HS-27A (cell line): ENCODE measurements at regions not wholly inside any gene's neighbourhood (a gene's known extent, or its start where the extent isn't known, plus 50 kb on each side); places are given as distances from the start of the nearest gene placed in this dataset.
A peak's percentile ranks its signal among the peaks of the same experiment; 100 is the strongest.

ENCODE experiments used
- DNase-seq: peaks from one replicate; pipeline ENCODE4 v3.0.0-alpha.2; 2012; ENCODE audit warnings: low read depth, missing footprints

- DNase-seq = no peak
Measured at GRCh38 chr3:83092521-83093221, 1331.2 kb upstream of the GBE1 start.

- no peak for DNase-seq
Measured at GRCh38 chr3:83076041-83076440, 1314.6 kb upstream of the GBE1 start.

- DNase-seq = no peak
Measured at GRCh38 chr3:83074485-83074884, 1313.0 kb upstream of the GBE1 start.

GRCh38 chr3:83065851-83066460, 1304.5 kb upstream of the GBE1 start:
- peak; percentile 77 for DNase-seq

- peak; percentile 74 for DNase-seq
Measured at GRCh38 chr3:83063446-83063845, 1302.0 kb upstream of the GBE1 start.

GRCh38 chr3:83048556-83048955, 1287.1 kb upstream of the GBE1 start:
- DNase-seq = no peak

- no peak for DNase-seq
Measured at GRCh38 chr3:83039422-83039821, 1278.0 kb upstream of the GBE1 start.

- no peak for DNase-seq
Measured at GRCh38 chr3:83035704-83036010, 1274.2 kb upstream of the GBE1 start.

- no peak for DNase-seq
Measured at GRCh38 chr3:83034806-83035703, 1273.6 kb upstream of the GBE1 start.

- no peak for DNase-seq
Measured at GRCh38 chr3:83033133-83033532, 1271.7 kb upstream of the GBE1 start.

- no peak for DNase-seq
Measured at GRCh38 chr3:83023086-83023485, 1261.6 kb upstream of the GBE1 start.

- peak; percentile 54 for DNase-seq
Measured at GRCh38 chr3:83011481-83011880, 1250.0 kb upstream of the GBE1 start.

GRCh38 chr3:83003917-83004316, 1242.5 kb upstream of the GBE1 start:
- DNase-seq = no peak

GRCh38 chr3:83002869-83003445, 1241.5 kb upstream of the GBE1 start:
- DNase-seq = no peak

- no peak for DNase-seq
Measured at GRCh38 chr3:82999777-83000176, 1238.3 kb upstream of the GBE1 start.

- no peak for DNase-seq
Measured at GRCh38 chr3:82978368-82978767, 1216.9 kb upstream of the GBE1 start.

- DNase-seq = no peak
Measured at GRCh38 chr3:82977871-82978270, 1216.4 kb upstream of the GBE1 start.

GRCh38 chr3:82973791-82974190, 1212.3 kb upstream of the GBE1 start:
- no peak for DNase-seq

GRCh38 chr3:82960379-82960778, 1198.9 kb upstream of the GBE1 start:
- no peak for DNase-seq

- no peak for DNase-seq
Measured at GRCh38 chr3:82957696-82958095, 1196.3 kb upstream of the GBE1 start.

GRCh38 chr3:82957079-82957478, 1195.6 kb upstream of the GBE1 start:
- DNase-seq = no peak

- DNase-seq = no peak
Measured at GRCh38 chr3:82954486-82954885, 1193.0 kb upstream of the GBE1 start.

- no peak for DNase-seq
Measured at GRCh38 chr3:82942041-82942440, 1180.6 kb upstream of the GBE1 start.
